ENCODE measurements at regions not wholly inside any gene's neighbourhood (a gene's known extent, or its start where the extent isn't known, plus 50 kb on each side); places are given as distances from the start of the nearest gene placed in this dataset.

DNA sequence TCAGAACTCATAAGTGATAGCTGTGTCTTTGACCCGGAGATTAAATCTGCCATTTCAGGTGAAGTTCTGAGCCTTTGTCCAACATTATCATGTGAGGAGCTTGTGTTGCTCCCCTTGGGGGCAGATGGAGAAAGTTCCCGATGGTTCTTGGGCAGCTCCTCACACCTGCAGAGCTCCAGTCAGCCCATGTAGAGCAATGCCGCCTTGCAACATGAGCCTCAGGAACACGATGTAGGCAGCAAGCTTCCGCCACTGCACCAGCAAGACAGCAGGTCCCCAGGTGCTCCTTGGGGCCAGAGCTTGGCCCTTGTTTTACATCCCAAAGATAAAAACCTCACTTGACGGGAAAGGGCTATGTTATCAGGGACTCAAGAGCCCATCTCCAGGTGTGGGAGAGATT, 292.7 kb downstream of the IRX1 start:
- DNase-seq (ENCODE audit: low read depth): no peak

GRCh38 chr5:3889412-3890142, 293.9 kb downstream of the IRX1 start:
- DNase-seq (ENCODE audit: low read depth): no peak

GRCh38 chr5:3891113-3891512, 295.5 kb downstream of the IRX1 start:
- DNase-seq (ENCODE audit: low read depth): no peak

DNA sequence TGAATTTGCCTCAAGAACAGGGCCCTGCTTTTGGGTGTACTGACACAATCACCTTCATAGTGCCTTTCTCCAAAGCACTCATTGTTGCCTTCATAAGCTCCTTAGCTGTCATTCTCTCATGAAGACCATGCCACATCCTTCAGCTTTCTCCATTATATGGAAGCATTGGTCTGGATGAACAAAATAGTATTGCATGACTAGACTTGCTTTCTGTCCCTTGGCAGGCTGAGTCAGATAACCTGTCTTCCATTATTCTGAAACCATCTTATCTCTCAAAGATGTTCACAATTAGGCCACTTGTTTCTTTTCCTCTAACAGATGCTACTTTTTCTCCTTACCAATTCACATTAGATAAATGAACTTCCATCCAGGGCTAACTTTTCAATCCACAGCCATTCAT, 297.9 kb downstream of the IRX1 start:
- DNase-seq (ENCODE audit: low read depth): no peak

- no peak for DNase-seq (ENCODE audit: low read depth)
These were observed 298.3 kb downstream of the IRX1 start for GRCh38 chr5:3893975-3894374.

DNA sequence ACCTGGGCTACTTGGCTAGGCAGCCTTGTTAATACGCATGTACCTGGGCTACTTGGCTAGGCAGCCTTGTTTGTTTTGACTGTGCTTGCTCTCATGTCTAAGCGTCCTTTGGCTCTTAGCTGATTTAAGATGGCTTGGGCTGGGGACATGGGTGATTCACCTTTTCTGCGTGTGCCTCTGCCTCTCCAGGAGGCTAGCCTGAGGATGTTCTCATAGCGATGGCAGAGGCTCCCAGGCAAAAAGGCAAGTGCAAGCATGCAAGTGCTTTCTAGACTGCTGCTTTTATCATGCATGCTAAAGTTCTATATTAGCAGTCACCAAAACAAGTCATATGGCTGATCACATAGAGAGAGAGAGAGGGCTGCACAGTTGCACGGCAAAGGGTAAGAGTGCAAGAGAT, 300.5 kb downstream of the IRX1 start:
- DNase-seq (ENCODE audit: low read depth): no peak

DNA sequence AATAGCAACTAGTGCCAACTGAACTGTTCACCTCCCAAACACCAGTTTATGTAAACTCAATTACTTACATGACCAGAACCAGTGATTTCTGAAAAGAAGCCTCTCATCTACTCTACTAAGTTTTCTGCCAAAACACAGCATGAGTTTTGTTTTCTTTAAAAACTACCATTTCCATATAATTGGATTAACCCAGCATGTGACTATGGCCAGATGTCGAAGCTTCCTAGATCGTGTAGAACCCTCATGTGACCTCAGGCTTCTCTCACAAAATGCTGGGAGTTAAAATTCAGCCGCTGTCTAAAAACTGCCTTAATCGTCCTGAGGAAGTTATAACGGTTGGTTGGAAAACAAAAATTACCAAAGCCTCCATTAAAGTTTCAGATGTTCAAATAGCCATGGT, 303.5 kb downstream of the IRX1 start:
- DNase-seq (ENCODE audit: low read depth): no peak

DNA sequence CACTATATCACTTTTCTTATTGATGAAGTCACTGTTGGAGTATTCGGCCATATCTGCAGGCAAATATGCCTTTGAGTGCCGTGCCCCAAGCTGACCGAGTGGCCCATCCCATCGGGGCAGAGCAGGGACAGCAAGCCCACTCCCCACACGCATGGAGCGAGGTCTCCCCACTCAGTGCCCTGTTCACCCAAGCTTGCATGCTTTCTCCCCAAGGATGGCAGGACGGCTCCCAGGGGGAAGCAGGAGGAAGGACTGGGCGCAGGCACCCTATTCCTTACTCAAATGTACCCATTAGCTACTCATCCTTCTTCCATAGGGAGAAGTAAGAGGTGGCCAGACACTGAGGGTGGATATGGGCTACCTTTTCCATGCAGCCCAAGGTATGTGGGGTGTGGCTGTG, 309.0 kb downstream of the IRX1 start:
- DNase-seq (ENCODE audit: low read depth): no peak

- DNase-seq (ENCODE audit: low read depth): no peak
These were observed 309.4 kb downstream of the IRX1 start for GRCh38 chr5:3905031-3905430.

- no peak for DNase-seq (ENCODE audit: low read depth)
These were observed 309.9 kb downstream of the IRX1 start for GRCh38 chr5:3905521-3905920.

GRCh38 chr5:3911111-3911510, 315.5 kb downstream of the IRX1 start:
- DNase-seq (ENCODE audit: low read depth): no peak

DNA sequence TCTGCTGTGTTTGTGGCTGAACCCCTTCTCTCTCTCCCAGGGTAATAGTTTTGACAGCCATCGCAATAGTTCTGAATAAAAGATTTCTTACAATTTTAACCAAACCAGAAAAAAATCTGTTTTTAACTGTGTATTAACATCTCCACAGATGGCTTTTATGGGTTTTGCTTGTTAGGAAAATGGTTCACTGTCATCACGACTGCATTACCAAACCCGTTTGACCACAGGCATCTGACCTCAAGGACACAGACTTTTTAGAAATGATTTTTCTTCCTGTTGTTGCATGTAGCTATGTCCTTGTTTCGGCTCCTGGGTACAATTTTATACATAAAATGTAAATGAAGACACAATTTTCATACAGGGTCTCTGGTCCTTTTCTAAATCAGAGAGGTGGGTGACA, 316.1 kb downstream of the IRX1 start:
- no peak for DNase-seq (ENCODE audit: low read depth)

GRCh38 chr5:3912790-3913189, 317.2 kb downstream of the IRX1 start:
- no peak for DNase-seq (ENCODE audit: low read depth)

DNA sequence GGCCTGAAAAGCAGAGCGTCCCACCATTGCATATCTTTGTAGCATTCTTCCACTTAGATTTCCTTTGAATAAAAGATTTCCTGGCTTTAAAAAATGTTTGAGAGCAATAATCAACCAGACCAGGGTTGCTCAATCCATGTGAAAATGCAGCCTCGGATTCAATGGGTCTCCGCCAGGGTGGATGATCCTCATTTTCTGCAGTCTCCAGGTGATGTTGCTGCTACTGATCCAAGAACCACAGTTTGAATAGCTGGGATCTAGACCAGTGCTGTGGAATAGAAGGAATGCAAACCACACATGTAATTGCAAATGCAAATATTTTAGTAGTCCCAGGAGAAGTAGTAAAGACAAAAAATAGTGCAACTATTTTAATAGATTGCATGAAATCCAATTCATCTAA, 317.6 kb downstream of the IRX1 start:
- DNase-seq (ENCODE audit: low read depth): no peak

DNA sequence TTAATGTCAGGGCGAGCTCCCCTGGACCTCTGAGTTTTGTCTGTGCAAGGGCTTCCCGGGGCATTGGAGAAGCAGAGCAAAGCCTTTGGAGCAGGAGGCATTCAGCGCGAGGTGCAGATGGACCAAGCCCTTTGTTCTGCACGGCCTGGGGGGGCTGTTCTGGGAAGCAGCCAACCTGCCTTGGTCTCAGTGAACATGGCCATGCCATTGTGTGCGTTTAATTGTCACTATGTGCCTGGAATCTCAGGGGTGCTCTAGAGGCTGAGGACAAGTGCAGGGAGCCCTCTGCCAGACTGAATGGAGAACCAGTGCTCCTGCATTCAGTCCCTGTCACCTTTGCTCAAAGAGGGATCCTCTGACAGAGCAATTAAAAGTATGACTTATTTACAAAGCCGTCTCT, 329.4 kb downstream of the IRX1 start:
- no peak for DNase-seq (ENCODE audit: low read depth)

DNA sequence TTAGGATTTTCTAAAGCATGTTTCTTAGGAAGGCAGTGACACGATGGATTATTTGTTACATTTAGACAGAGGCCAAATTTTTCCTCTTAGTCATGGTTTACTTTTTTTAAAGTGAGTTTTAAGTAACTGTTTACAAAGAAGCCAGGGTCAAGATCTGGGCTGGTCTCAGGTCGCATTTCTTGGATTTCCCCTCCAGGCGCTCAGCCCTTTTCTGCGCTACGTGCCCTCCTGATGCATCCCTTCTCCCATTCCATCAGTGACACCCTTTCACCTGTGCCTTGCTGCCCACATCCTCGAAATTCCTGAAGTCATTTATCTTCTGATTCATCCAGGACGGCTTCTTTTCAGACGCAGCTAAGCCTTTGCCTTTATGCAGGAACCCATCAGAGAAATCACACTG, 330.3 kb downstream of the IRX1 start:
- DNase-seq (ENCODE audit: low read depth): no peak

GRCh38 chr5:3929799-3930198, 334.2 kb downstream of the IRX1 start:
- DNase-seq (ENCODE audit: low read depth): no peak

- no peak for DNase-seq (ENCODE audit: low read depth)
These were observed 336.3 kb downstream of the IRX1 start for GRCh38 chr5:3931976-3932375.

DNA sequence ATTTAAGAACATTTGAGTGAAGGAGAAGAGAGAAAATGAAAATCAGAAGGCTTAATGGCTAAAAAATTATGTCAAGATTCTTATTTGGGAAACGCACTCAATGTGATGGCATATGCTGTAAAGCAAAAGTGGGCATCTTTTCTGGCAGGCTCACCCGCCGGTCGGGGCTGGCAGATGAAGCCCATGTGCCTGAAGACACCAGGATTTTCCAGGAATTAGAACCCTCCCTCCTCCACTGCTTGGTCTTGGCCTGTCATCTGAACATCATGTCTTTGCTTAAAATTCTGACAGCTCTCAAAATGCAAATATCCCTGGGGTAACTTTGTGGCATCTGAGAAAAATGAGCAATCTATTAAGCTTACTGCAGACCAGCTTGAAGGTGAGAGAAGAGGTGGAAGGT, 337.9 kb downstream of the IRX1 start:
- DNase-seq (ENCODE audit: low read depth): no peak

DNA sequence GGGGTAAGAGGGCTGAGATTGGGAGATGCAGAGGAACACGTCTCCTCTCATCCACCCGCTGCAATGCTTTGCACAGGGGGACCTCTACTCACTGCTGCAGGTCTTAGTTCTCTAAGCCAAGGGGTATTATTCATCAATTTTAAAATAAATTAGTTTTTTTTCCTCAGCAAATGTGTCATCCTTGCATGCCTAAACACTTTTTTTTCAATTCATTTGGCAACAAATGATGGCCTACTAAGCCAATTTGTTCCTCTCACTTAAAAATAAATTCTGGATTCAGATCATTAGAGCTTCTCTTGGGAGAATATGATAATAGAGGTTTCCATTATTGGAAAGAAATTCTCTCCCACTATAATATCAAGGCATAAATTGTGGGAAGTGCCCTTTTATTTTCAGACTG, 338.3 kb downstream of the IRX1 start:
- no peak for DNase-seq (ENCODE audit: low read depth)

GRCh38 chr5:3943859-3944258, 348.2 kb downstream of the IRX1 start:
- no peak for DNase-seq (ENCODE audit: low read depth)

DNA sequence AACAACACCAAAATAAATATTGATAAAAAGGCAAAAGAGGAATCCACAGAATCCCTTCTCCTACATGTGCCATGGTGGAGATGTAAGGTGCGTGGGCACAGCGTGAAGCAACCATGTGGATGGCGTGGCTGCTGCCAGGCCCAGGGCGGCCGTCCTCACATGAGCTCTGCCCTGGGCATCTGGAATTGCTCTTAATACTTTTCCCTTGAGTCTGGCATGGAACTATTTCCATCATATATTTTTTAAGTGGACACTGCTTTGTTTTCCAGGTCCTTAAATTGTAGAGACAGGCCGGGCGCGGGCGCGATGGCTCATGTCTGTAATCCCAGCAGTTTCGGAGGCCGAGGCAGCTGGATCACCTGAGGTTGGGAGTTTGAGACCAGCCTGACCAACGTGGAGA, 349.3 kb downstream of the IRX1 start:
- DNase-seq (ENCODE audit: low read depth): no peak

GRCh38 chr5:3948838-3949237, 353.2 kb downstream of the IRX1 start:
- DNase-seq (ENCODE audit: low read depth): no peak

GRCh38 chr5:3954199-3954598, 358.6 kb downstream of the IRX1 start:
- no peak for DNase-seq (ENCODE audit: low read depth)

DNA sequence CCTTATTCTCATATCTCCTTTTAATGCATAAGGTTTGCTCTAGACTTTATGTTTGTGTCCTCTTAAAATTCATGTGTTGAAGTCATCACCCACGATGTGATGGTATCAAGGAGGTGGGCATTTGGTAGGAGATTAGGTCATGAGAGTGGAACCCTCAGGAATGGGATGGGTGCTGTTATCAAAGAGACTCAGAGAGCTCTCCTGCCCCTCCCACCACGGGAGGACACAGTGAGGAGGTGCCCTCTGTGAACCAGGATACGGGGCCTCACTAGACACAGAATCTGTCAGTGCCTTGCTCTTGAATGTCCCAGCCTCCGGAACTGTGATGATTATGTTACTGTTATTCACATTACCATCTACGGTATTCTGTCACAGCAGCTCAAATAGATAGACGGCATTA, 359.0 kb downstream of the IRX1 start:
- no peak for DNase-seq (ENCODE audit: low read depth)

Data from HS-27A (cell line).